K562 (cell line): ENCODE measurements at regions not wholly inside any gene's neighbourhood (a gene's known extent, or its start where the extent isn't known, plus 50 kb on each side); places are given as distances from the start of the nearest gene placed in this dataset.

Experiments
- ATAC-seq: fragments of 200-7000 bp; cut with Tn5 transposase; 3 replicates; pipeline ENCODE4 v1.9.1; 2020; ENCODE audit warnings: moderate library complexity
- BruUV-seq: library from RNA; stranded (reverse); fragments of 400-500 nt; replicated peaks from 2 replicates; lab custom pipeline; 2021; lab: Mats Ljungman, UMichigan
- CTCF ChIA-PET: fragments of 300-600 bp; formaldehyde crosslinking; extraction: SDS; loops from one replicate; lab custom pipeline; 2021; ENCODE audit warnings: low intra/inter-chr PET ratio; lab: Yijun Ruan, JAX
- POLR2A ChIA-PET: fragments of 300-600, 350-650 bp; sonication (Branson Sonifier 250); formaldehyde crosslinking; extraction: SDS; loops from one replicate; lab custom pipeline; 2021; ENCODE audit warnings: antibody characterized with exemption, inconsistent platforms; lab: Yijun Ruan, JAX
- DNase-seq, 4 experiments: peaks; one replicate each; pipeline versions ENCODE4 v3.0.0 to v3.0.0-alpha.2; 2011 to 2018; ENCODE audit warnings: low spot score in 3 of 4, mixed read lengths in 3 of 4; ENCODE audit errors: extremely low read depth in 1 of 4
- FAIRE-seq: peaks from 2 replicates; lab custom pipeline; 2011; peaks lifted over from hg19 to GRCh38; lab: Jason Lieb, UNC
- H2AFZ ChIP-seq: 2 replicates; pipeline ENCODE4 v1.6.0; 2011; ENCODE audit warnings: low read depth, low read length, control low read depth, inconsistent platforms
- H3K27ac ChIP-seq: fragments of 200-600 bp; 3 replicates; pipeline ENCODE4 v1.8.0; 2011; ENCODE audit warnings: low read depth, mild to moderate bottlenecking, control low read depth, inconsistent platforms, low read length, moderate library complexity, mixed read lengths; ENCODE audit errors: extremely low read depth
- H3K27me3 ChIP-seq, 2 experiments: fragments of 300-600 bp in 1 of 2; 2 replicates in 1 of 2; 3 replicates in 1 of 2; pipeline versions ENCODE4 v1.6.0 to v1.8.0; 2011; ENCODE audit warnings: inconsistent platforms in 2 of 2, low read length in 2 of 2, mild to moderate bottlenecking in 1 of 2, mixed read lengths in 1 of 2, moderate library complexity in 1 of 2; ENCODE audit not compliant: control insufficient read depth in 2 of 2, insufficient read depth in 2 of 2
- H3K36me3 ChIP-seq: fragments of 300-600 bp; 3 replicates; pipeline ENCODE4 v1.8.0; 2011; ENCODE audit warnings: mild to moderate bottlenecking, low read length, inconsistent platforms; ENCODE audit not compliant: control insufficient read depth, insufficient read depth
- H3K4me1 ChIP-seq, 2 experiments: fragments of 200-600 bp in 1 of 2; replicated peaks in 1 of 2; 2 replicates in 1 of 2; 3 replicates in 1 of 2; pipeline versions ENCODE4 v1.5.1 to v1.8.0; 2011; ENCODE audit warnings: inconsistent platforms in 2 of 2, low read length in 2 of 2, mild to moderate bottlenecking in 1 of 2, mixed read lengths in 1 of 2, moderate library complexity in 1 of 2; ENCODE audit not compliant: control insufficient read depth in 2 of 2, insufficient read depth in 2 of 2
- H3K4me2 ChIP-seq: 2 replicates; pipeline ENCODE4 v1.6.1; 2011; ENCODE audit warnings: low read length, control low read depth, inconsistent platforms, mixed read lengths; ENCODE audit not compliant: insufficient read depth
- H3K4me3 ChIP-seq: fragments of 200-600 bp; sonication (generic), shearing (Covaris generic); 2 replicates; pipeline ENCODE4 v1.5.1; 2016; ENCODE audit warnings: control low read depth, inconsistent platforms
- H3K79me2 ChIP-seq: fragments of 200-600 bp; 3 replicates; pipeline ENCODE4 v1.8.0; 2011; ENCODE audit warnings: low read length, inconsistent platforms; ENCODE audit not compliant: control insufficient read depth, insufficient read depth
- H3K9ac ChIP-seq, 2 experiments: 2 replicates each; pipeline versions ENCODE4 v1.6.0 to v1.6.1; 2011; ENCODE audit warnings: low read depth in 2 of 2, low read length in 2 of 2, control low read depth in 1 of 2, inconsistent platforms in 1 of 2, mild to moderate bottlenecking in 1 of 2, mixed read lengths in 1 of 2; ENCODE audit not compliant: insufficient read depth in 1 of 2
- H3K9me1 ChIP-seq: one replicate; pipeline ENCODE4 v1.6.0; 2011; ENCODE audit warnings: inconsistent platforms, mild to moderate bottlenecking, low read length, moderate library complexity; ENCODE audit not compliant: control insufficient read depth, insufficient read depth
- H3K9me3 ChIP-seq: replicated peaks from 2 replicates; pipeline ENCODE4 v1.5.1; 2011; ENCODE audit warnings: low read depth, low read length, inconsistent platforms; ENCODE audit not compliant: control insufficient read depth, insufficient read depth
- H4K20me1 ChIP-seq: replicated peaks from 2 replicates; pipeline ENCODE4 v1.6.1; 2011; ENCODE audit warnings: low read length, inconsistent platforms, mixed read lengths; ENCODE audit not compliant: control insufficient read depth, insufficient read depth
- CSDE1 ChIP-seq, 2 experiments: fragments of 450-650 bp; IDR thresholded peaks; 2 replicates each; pipeline ENCODE4 v1.6.1; 2016; ENCODE audit warnings: mild to moderate bottlenecking in 1 of 2
- MTA1 ChIP-seq: fragments of 450-650 bp; IDR thresholded peaks from 2 replicates; pipeline ENCODE4 v1.6.1; 2017; ENCODE audit warnings: borderline replicate concordance
- TCF7 ChIP-seq: sonication (generic); IDR thresholded peaks from 2 replicates; pipeline ENCODE4 v1.6.1; 2016; ENCODE audit warnings: antibody characterized with exemption, borderline replicate concordance
- ZNF41 ChIP-seq: fragments of 250-450 bp; sonication (Bioruptor Pico); conservative IDR thresholded peaks from 2 replicates; pipeline ENCODE4 v1.4.0; 2020; ENCODE audit warnings: mild to moderate bottlenecking
- ZNF79 ChIP-seq: fragments of 250-450 bp; sonication (Bioruptor Pico); IDR thresholded peaks from 2 replicates; pipeline ENCODE4 v1.4.0; 2020; ENCODE audit warnings: low read depth, mild to moderate bottlenecking, moderate library complexity
- WGBS: fragments of 100-300 bp; shearing (Covaris generic); methylation state at CpG from one replicate; pipeline ENCODE4 v1.1.6; 2016; ENCODE audit warnings: low coverage, mixed read lengths; ENCODE audit not compliant: insufficient coverage; ENCODE audit errors: missing lambda C conversion rate; 5-methylcytosine and 5-hydroxymethylcytosine counted together
- in situ Hi-C: fragments of 300-500 bp; cut with MboI; formaldehyde crosslinking; loops from 4 replicates; pipeline ENCODE4 v1.15.0; 2018; ENCODE audit warnings: inconsistent platforms, mixed read lengths
- intact Hi-C: fragments of 100-400 bp; cut with micrococcal nuclease; formaldehyde crosslinking; loops from 2 replicates; pipeline ENCODE4 v1.14.2; 2022
- TF ChIP-seq, protein P1 (sequence below): fragments of 450-650 bp; IDR thresholded peaks from 2 replicates; pipeline ENCODE4 v1.6.1; 2016
- TF ChIP-seq, protein P2 (sequence below): sonication (generic); formaldehyde crosslinking; IDR thresholded peaks from 2 replicates; pipeline ENCODE4 v1.8.1; 2023; ENCODE audit warnings: mild to moderate bottlenecking, missing genetic modification reagents, moderate library complexity
- TF ChIP-seq, protein P3 (sequence below): fragments of 200-600 bp; sonication (generic); IDR thresholded peaks from one replicate; pipeline ENCODE4 v1.6.1; 2012; ENCODE audit warnings: mild to moderate bottlenecking, low read depth, low read length, inconsistent platforms

DNA sequence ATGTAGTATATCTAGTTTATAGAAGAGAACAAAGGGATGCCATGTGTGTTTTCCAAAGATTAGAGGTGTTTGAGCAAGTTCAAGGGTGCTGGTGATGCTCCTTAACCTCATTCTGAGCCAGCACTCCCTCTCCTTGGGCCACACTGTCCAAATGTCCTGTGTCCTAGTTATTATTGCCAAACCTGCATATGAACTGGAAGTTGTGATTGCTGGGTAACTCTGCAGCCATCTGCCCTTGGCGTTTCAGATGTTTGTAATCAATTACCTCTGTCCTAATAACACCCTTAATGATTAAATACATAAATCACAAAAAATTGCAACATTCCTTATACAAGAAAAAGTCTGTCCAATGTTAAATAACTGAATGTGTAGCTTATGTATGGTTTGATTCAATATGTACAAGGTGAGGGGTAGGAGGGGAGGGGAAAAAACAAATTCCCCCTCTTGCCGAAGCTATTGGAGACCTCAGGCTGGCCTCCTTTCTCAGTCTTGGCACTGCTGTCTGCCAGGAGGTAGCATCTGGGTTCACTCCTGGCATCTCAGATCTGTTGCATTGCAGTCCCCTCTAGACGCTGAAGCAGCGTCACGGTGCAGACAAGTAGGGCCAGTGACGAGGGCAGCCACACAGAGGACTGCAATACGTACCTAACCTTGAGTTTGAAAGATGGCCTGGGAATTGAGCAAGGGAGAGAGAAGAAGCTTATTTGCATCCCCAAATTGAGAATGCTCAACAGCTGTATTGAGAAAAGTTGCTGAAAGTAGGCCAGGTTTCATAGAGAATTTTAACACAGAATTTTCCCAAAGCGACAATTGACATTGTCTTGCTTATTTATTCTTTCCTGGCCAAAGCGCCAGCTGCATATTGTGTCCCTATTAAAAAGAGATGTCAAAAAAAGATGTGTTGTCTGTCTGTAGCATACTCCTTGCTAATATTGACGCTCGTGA lies 89.6 kb upstream of the ARHGAP32 start:
- H2AFZ ChIP-seq, result no peak overlapping the region
- no peaks in the 10 kb centered on the region for H4K20me1 ChIP-seq
- no peaks in the 10 kb centered on the region for H3K79me2 ChIP-seq
- no peak for ATAC-seq
- H3K9me1 ChIP-seq, result no peaks in the 10 kb centered on the region
- ChIA-PET CTCF (no interaction called here), POLR2A (no interaction called here)
- H3K36me3 ChIP-seq, result no peaks in the 10 kb centered on the region
- intact Hi-C loops (no loop called here), in situ Hi-C loops (no loop called here)
- FAIRE-seq, result no peak
- no peak overlapping the region for H3K4me2 ChIP-seq
- H3K9me3 ChIP-seq, result no peaks in the 10 kb centered on the region
- H3K4me3 ChIP-seq, result no peak overlapping the region
- DNase-seq, result no peak
- no peaks in the 10 kb centered on the region for H3K27me3 ChIP-seq
- no peak overlapping the region for H3K27ac ChIP-seq
- WGBS, result 0% methylated on average over 11 of the region's 11 CpGs
- no TSS peak for BruUV-seq
- H3K9ac ChIP-seq, result no peak overlapping the region
- no peaks in the 10 kb centered on the region for H3K4me1 ChIP-seq
- TF ChIP-seq ZNF41 (no peak), CSDE1 (IDR thresholded peaks at IDR 0.05) (no peak), ZNF79 (CRISPR knock-in tag) (no peak), MTA1 (no peak), TCF7 (no peak)
- TF ChIP-seq, protein P1, sequence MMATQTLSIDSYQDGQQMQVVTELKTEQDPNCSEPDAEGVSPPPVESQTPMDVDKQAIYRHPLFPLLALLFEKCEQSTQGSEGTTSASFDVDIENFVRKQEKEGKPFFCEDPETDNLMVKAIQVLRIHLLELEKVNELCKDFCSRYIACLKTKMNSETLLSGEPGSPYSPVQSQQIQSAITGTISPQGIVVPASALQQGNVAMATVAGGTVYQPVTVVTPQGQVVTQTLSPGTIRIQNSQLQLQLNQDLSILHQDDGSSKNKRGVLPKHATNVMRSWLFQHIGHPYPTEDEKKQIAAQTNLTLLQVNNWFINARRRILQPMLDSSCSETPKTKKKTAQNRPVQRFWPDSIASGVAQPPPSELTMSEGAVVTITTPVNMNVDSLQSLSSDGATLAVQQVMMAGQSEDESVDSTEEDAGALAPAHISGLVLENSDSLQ, result no peak
- TF ChIP-seq, protein P2, sequence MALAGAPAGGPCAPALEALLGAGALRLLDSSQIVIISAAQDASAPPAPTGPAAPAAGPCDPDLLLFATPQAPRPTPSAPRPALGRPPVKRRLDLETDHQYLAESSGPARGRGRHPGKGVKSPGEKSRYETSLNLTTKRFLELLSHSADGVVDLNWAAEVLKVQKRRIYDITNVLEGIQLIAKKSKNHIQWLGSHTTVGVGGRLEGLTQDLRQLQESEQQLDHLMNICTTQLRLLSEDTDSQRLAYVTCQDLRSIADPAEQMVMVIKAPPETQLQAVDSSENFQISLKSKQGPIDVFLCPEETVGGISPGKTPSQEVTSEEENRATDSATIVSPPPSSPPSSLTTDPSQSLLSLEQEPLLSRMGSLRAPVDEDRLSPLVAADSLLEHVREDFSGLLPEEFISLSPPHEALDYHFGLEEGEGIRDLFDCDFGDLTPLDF (CRISPR knock-in tag), result no peak
- TF ChIP-seq, protein P3, sequence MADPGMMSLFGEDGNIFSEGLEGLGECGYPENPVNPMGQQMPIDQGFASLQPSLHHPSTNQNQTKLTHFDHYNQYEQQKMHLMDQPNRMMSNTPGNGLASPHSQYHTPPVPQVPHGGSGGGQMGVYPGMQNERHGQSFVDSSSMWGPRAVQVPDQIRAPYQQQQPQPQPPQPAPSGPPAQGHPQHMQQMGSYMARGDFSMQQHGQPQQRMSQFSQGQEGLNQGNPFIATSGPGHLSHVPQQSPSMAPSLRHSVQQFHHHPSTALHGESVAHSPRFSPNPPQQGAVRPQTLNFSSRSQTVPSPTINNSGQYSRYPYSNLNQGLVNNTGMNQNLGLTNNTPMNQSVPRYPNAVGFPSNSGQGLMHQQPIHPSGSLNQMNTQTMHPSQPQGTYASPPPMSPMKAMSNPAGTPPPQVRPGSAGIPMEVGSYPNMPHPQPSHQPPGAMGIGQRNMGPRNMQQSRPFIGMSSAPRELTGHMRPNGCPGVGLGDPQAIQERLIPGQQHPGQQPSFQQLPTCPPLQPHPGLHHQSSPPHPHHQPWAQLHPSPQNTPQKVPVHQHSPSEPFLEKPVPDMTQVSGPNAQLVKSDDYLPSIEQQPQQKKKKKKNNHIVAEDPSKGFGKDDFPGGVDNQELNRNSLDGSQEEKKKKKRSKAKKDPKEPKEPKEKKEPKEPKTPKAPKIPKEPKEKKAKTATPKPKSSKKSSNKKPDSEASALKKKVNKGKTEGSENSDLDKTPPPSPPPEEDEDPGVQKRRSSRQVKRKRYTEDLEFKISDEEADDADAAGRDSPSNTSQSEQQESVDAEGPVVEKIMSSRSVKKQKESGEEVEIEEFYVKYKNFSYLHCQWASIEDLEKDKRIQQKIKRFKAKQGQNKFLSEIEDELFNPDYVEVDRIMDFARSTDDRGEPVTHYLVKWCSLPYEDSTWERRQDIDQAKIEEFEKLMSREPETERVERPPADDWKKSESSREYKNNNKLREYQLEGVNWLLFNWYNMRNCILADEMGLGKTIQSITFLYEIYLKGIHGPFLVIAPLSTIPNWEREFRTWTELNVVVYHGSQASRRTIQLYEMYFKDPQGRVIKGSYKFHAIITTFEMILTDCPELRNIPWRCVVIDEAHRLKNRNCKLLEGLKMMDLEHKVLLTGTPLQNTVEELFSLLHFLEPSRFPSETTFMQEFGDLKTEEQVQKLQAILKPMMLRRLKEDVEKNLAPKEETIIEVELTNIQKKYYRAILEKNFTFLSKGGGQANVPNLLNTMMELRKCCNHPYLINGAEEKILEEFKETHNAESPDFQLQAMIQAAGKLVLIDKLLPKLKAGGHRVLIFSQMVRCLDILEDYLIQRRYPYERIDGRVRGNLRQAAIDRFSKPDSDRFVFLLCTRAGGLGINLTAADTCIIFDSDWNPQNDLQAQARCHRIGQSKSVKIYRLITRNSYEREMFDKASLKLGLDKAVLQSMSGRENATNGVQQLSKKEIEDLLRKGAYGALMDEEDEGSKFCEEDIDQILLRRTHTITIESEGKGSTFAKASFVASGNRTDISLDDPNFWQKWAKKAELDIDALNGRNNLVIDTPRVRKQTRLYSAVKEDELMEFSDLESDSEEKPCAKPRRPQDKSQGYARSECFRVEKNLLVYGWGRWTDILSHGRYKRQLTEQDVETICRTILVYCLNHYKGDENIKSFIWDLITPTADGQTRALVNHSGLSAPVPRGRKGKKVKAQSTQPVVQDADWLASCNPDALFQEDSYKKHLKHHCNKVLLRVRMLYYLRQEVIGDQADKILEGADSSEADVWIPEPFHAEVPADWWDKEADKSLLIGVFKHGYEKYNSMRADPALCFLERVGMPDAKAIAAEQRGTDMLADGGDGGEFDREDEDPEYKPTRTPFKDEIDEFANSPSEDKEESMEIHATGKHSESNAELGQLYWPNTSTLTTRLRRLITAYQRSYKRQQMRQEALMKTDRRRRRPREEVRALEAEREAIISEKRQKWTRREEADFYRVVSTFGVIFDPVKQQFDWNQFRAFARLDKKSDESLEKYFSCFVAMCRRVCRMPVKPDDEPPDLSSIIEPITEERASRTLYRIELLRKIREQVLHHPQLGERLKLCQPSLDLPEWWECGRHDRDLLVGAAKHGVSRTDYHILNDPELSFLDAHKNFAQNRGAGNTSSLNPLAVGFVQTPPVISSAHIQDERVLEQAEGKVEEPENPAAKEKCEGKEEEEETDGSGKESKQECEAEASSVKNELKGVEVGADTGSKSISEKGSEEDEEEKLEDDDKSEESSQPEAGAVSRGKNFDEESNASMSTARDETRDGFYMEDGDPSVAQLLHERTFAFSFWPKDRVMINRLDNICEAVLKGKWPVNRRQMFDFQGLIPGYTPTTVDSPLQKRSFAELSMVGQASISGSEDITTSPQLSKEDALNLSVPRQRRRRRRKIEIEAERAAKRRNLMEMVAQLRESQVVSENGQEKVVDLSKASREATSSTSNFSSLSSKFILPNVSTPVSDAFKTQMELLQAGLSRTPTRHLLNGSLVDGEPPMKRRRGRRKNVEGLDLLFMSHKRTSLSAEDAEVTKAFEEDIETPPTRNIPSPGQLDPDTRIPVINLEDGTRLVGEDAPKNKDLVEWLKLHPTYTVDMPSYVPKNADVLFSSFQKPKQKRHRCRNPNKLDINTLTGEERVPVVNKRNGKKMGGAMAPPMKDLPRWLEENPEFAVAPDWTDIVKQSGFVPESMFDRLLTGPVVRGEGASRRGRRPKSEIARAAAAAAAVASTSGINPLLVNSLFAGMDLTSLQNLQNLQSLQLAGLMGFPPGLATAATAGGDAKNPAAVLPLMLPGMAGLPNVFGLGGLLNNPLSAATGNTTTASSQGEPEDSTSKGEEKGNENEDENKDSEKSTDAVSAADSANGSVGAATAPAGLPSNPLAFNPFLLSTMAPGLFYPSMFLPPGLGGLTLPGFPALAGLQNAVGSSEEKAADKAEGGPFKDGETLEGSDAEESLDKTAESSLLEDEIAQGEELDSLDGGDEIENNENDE, result no peak
